CD4-positive, alpha-beta T cell treated with Interleukin-10 for 1 hour (primary cell): ENCODE measurements at regions not wholly inside any gene's neighbourhood (a gene's known extent, or its start where the extent isn't known, plus 50 kb on each side); places are given as distances from the start of the nearest gene placed in this dataset.
A peak's percentile ranks its signal among the peaks of the same experiment; 100 is the strongest.

Experiments used
- DNase-seq: peaks from one replicate; pipeline ENCODE4 v3.0.0-alpha.2; 2020

GRCh38 chr3:102087236-102087635 is 237.9 kb downstream of the NFKBIZ start:
- DNase-seq: no peak

GRCh38 chr3:102089239-102089638 is 239.9 kb downstream of the NFKBIZ start:
- DNase-seq: no peak

- no peak for DNase-seq
Measured at GRCh38 chr3:102089904-102090720, 240.8 kb downstream of the NFKBIZ start.

GRCh38 chr3:102090721-102091045 is 241.4 kb downstream of the NFKBIZ start:
- no peak for DNase-seq

GRCh38 chr3:102091358-102091757 is 242.0 kb downstream of the NFKBIZ start:
- DNase-seq: no peak

GRCh38 chr3:102092617-102093466 is 243.5 kb downstream of the NFKBIZ start:
- DNase-seq: no peak

GRCh38 chr3:102094506-102094905 is 245.2 kb downstream of the NFKBIZ start:
- no peak for DNase-seq

- DNase-seq: no peak
Measured at GRCh38 chr3:102095383-102095782, 246.1 kb downstream of the NFKBIZ start.

- no peak for DNase-seq
Measured at GRCh38 chr3:102096066-102096465, 246.8 kb downstream of the NFKBIZ start.

GRCh38 chr3:102098130-102098885 is 249.0 kb downstream of the NFKBIZ start:
- no peak for DNase-seq

GRCh38 chr3:102099913-102100312 is 250.6 kb downstream of the NFKBIZ start:
- no peak for DNase-seq

GRCh38 chr3:102102394-102102793 is 253.1 kb downstream of the NFKBIZ start:
- no peak for DNase-seq

GRCh38 chr3:102104033-102104432 is 254.7 kb downstream of the NFKBIZ start:
- DNase-seq: no peak

GRCh38 chr3:102105193-102105592 is 255.9 kb downstream of the NFKBIZ start:
- DNase-seq: no peak

- peak; percentile 18 for DNase-seq
Measured at GRCh38 chr3:102106416-102107097, 257.2 kb downstream of the NFKBIZ start.

- no peak for DNase-seq
Measured at GRCh38 chr3:102112704-102113230, 263.5 kb downstream of the NFKBIZ start.

GRCh38 chr3:102113421-102114041 is 264.2 kb downstream of the NFKBIZ start:
- DNase-seq: no peak

GRCh38 chr3:102114264-102114979 is 265.1 kb downstream of the NFKBIZ start:
- peak; percentile 63 for DNase-seq

- DNase-seq: no peak
Measured at GRCh38 chr3:102122527-102122926, 273.2 kb downstream of the NFKBIZ start.

GRCh38 chr3:102123590-102124190 is 274.4 kb downstream of the NFKBIZ start:
- DNase-seq: no peak

GRCh38 chr3:102124282-102124681 is 275.0 kb downstream of the NFKBIZ start:
- DNase-seq: no peak
